Fibroblast of lung (primary cell): ENCODE measurements at regions not wholly inside any gene's neighbourhood (a gene's known extent, or its start where the extent isn't known, plus 50 kb on each side); places are given as distances from the start of the nearest gene placed in this dataset.

ENCODE experiments used
- EZH2 ChIP-seq: IDR thresholded peaks from 2 replicates; pipeline ENCODE4 v1.5.1; 2012; ENCODE audit warnings: low read length, control low read depth, mild to moderate bottlenecking; ENCODE audit errors: missing control alignments
- TF ChIP-seq, protein P1 (sequence below), 2 donors: IDR thresholded peaks in 1 of 2; conservative IDR thresholded peaks in 1 of 2; 1 replicate in 1 of 2; 2 replicates in 1 of 2; pipeline ENCODE4 v1.5.1; 2011 to 2012; ENCODE audit warnings: low read length in 2 of 2, control low read depth in 1 of 2, inconsistent platforms in 1 of 2, low read depth in 1 of 2, mild to moderate bottlenecking in 1 of 2

DNA sequence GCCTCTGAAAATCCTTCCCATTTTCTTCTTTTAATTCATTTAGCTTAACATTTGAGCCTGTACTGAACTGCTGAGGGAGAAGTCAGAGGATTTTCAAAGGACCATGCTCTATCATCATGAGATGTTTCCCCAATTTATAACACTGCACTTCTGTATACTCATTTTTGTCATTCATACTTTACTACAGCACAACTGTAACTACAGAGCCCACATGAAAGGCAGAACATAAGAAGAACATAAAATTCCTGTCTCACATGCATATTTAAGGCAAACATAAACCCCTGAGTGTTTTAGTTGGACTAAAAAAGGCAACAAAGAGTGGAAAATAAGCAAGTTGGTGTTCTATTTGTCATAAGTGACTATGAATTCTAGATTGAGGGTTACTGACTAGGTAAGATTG is 237.7 kb upstream of the ARPP21 start:
- TF ChIP-seq, protein P1, sequence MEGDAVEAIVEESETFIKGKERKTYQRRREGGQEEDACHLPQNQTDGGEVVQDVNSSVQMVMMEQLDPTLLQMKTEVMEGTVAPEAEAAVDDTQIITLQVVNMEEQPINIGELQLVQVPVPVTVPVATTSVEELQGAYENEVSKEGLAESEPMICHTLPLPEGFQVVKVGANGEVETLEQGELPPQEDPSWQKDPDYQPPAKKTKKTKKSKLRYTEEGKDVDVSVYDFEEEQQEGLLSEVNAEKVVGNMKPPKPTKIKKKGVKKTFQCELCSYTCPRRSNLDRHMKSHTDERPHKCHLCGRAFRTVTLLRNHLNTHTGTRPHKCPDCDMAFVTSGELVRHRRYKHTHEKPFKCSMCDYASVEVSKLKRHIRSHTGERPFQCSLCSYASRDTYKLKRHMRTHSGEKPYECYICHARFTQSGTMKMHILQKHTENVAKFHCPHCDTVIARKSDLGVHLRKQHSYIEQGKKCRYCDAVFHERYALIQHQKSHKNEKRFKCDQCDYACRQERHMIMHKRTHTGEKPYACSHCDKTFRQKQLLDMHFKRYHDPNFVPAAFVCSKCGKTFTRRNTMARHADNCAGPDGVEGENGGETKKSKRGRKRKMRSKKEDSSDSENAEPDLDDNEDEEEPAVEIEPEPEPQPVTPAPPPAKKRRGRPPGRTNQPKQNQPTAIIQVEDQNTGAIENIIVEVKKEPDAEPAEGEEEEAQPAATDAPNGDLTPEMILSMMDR (conservative IDR thresholded peaks at IDR 0.05 in 1 of 2, IDR thresholded peaks at IDR 0.05 in 1 of 2; ENCODE audit: low read depth in 1 of 2, low read length in 2 of 2): no peak
- TF ChIP-seq EZH2: no peak
